Stimulated activated CD8-positive, alpha-beta memory T cell treated with anti-CD3 and anti-CD28 coated beads, Interleukin-12 subunit alpha, Interleukin-12 subunit beta, amount 100 ng/mL, for 1 hour (primary cell): ENCODE measurements at regions not wholly inside any gene's neighbourhood (a gene's known extent, or its start where the extent isn't known, plus 50 kb on each side); places are given as distances from the start of the nearest gene placed in this dataset.
"Not testable (repeated sequence)": the region's sequence is repeated elsewhere in the genome, so short reads cannot be mapped to it uniquely, and the experiment has no call there.

Source experiments
- DNase-seq: peaks from one replicate; pipeline ENCODE4 v3.0.0-alpha.2; 2020; ENCODE audit warnings: low read depth

DNA sequence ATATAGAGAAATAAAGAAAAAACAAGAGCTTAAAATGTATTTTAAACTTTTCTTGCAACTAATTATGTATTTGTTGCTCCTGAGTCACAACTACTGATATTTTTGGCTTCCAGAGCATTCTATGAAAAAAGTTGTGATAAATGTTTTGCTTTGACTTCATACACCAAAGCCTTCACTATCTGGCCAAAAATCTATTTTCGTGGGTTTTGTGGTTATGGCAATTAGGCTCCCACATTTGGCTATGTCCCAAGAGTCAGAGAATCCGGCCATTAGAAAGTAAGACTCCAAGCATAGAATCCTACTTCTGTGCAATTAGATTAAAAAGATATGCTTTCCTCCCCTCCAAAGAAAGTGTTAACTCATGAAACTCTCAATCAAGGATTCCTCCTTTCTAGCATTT is 1456.1 kb upstream of the ACVR2A start:
- DNase-seq: no peak

DNA sequence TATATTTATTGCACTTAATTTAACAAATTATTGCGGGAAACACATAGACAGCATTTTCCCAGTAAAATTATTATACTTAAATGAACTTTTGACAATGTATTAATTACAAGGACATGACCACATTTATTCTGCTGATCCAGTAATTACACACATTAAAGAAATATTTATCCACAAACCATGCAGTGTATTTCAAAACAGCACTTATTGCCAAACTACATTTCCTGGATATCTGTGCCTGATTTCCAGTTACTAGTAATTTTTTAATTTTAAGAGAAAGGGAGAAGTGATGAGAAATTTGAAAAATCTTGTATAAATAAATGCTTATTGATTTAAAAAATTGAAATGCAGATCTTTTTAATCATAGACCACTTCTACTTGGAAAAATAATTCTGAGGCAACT is 1458.7 kb upstream of the ACVR2A start:
- DNase-seq: no peak

DNA sequence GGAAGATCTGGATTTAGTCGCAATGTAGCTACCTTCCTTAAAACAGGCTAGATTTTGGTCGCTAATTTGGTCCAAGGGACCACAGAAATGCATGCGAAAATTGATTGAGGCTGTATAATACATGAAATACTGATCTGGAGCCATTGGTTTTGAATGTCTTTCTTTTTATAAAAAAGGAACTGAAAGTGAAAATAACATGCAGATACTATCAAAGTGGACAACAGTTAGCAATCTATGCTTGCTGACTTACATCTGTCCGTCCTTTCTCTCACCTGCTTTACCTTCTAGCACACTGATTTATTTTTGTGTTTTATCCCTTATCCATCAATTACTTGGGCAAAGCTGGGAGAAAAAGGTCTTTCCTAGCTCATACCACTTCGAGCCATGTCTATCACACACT is 1459.8 kb upstream of the ACVR2A start:
- no peak for DNase-seq

DNA sequence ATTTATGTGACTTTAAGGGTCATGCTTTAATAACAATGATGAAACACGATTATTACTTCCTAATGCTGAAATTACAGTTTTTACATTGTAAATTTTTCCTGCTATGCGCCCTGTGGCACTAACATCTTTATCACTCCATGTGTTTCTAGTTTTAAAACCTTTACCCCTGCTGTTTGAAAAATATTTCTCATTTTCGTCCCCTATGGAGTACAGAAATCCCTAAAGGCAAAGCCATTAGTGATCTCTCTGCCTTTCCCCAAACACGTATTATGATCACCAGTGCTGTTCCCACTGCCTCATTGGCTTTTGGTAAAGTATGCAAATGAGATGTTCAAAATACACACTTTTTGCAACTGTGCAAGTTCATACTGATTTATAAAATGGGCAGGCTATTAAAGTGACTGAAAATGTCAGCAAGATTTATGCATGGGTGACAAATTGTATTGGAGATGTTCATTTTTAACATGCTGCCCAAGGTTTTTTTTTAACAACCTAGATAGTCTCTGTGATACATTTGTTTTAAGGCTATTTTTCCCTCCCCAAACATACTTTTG is 1468.2 kb upstream of the ACVR2A start:
- DNase-seq: no peak

DNA sequence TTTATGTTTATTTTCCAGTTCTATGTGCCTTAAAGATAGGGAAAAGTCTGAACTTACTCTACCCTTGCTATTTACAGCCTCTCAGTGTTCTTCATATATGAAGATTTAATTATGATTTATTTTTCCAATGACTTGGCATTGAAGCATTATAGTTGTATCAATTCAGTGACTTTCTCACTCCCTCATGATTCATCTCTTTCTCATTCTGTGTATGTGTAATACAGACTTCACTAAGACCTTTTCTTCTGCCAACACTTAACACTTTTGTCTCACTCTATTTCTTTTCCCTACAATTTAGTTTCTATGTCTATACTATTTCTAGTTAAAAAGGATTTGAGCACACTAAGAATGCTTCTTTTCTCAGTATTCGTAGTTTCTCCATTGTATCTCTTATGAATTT is 1470.3 kb upstream of the ACVR2A start:
- DNase-seq: no peak

GRCh38 chr2:146371364-146371763 is 1473.5 kb upstream of the ACVR2A start:
- not testable (repeated sequence) for DNase-seq

DNA sequence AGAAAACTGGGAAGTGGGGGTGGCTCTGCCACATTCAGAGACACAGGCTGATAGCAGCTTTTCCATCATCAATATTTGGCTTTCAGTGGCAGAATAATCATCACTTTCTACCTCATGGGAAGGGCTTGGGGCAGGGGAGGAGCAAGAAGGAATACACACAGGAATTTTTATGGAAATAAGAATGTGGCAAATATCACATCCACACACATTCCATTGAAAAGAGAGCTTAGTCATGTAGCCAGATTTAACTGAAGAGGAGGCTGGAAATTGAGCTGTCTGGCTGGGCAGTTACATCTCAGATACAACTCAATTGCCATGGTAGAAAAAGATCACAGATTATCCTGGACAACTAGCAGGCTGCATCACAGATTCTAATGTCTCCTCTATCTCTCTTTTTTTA is 1474.0 kb upstream of the ACVR2A start:
- DNase-seq: no peak

- no peak for DNase-seq
Measured at GRCh38 chr2:146366276-146366675, 1478.6 kb upstream of the ACVR2A start.

DNA sequence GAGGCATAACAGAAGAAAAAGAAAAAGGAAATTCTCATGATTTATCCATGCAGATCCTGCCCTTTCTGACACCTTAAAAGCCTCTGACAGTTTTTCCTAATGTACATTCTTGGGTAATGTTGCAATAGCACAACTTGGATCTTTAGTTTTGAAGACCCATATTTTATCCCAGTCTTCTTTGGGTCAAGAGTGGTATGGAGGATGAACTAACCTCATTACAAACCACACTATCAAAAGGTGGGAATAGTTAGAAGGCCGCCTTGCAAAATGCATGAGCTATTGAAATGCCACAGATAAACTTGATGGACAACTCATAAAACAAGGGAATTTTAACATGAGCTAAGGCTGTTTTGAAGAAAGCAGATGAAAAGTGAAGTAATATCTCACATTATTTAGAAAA is 1479.8 kb upstream of the ACVR2A start:
- no peak for DNase-seq

DNA sequence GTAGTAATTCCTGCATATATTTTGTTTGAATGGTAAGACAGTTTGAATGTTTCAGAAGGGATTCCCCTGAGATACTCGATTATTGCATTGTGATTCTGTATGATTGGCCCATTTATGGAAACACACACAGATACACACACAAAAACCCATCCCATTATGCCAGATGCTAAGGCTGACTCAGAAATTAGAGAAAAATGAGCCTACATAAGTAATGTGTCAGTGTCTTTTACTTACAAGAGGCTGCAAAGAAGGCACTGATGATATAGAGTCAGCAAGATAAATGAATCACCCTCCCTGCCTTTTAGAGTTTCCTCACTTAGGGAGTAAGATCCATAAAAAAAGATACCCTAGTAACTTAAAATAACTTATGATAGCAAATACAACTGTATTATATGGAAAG is 1481.1 kb upstream of the ACVR2A start:
- no peak for DNase-seq

DNA sequence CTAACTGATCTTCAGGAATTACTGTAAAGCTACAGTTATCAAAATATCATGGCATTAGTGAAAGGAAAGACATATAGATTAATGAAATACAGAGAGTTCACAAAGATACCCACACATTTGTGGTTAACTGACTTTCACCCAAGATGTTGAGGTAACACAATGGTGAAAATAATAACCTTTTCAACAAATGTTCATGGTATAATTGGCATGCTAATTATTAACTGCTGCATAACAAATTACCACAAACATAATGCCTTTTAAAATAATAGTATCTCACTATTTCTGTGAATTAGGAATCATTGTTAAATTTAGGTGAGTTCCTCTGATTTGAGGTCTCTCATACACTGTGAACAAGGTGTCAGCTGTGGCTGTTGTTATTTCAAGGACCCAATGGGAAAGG is 1493.1 kb upstream of the ACVR2A start:
- DNase-seq: no peak

- DNase-seq: no peak
Measured at GRCh38 chr2:146349334-146349733, 1495.5 kb upstream of the ACVR2A start.

DNA sequence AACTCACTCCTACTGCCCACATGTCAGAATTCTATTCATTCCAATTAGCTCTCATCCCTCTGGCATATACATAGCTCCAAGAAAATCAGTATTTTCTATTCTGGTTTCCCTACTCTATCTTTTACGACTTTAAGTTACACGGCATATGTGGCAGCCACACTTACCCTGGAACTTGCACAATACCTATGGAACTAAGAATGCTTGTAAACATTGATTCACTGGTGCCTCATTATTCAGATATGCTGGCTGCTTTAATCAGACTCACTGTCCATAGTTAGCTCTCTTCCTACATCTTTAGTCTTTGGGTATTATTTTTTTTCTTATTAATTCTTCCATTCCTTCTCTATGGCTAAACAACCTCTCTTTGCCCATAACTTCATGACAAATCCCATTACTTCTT is 1519.9 kb upstream of the ACVR2A start:
- no peak for DNase-seq

- DNase-seq: no peak
Measured at GRCh38 chr2:146323564-146323963, 1521.3 kb upstream of the ACVR2A start.

DNA sequence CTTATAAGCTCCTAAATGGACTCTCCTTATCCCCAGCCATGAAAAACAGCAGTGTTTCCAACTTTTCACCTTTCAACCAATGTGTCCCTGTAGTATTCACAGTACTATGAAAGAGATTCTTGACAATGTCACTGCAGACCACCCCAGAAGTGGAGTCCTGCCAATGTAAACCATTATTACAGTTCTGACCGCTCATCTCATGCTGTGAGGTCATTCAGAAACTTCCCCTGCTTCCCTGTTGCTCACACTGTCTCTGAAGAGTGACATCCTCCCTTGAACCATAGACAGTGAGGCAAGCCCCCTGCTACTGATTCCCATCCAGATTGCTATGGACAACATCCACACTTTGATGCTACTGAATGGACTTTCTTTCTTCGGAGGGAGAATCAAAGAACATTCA is 1523.7 kb upstream of the ACVR2A start:
- no peak for DNase-seq

DNA sequence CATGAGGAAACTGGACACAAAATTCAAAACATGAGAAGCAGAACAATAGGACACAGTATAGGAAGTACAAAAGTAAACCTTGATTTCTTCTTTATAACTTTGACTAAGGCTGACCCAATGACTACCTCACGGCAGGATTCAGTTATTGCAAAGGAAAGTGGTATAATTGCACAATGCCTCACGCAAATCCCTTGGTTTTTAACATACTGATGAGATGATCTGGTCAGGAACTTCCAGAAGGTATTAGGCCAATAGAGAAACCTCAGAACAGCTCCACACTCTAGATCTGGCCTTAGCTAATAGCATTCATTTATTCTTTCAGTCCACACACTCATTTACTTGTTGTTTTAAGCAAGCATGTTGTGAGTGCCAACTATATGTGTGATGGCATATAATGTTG is 1526.9 kb upstream of the ACVR2A start:
- no peak for DNase-seq

GRCh38 chr2:146312899-146313298 is 1531.9 kb upstream of the ACVR2A start:
- DNase-seq: no peak

DNA sequence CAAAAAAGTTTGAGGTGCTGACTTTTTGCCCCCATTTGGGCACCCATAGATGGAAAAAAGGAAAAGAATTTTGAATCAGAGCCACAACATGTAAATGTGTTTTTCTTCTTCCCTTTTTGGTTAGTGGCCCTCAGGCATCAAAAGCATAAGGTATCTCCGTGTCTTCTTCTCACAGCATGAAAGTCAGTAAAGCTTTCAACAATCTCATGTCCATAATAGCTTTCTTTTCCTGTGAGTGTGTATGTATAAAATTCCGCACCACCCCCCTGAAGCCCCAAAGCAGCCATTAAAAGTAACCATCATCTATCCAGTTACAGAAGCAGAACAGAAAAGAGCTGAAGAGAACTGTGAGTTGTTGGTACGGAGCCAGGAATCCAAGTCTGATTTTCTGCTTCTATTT is 1539.7 kb upstream of the ACVR2A start:
- no peak for DNase-seq

- no peak for DNase-seq
Measured at GRCh38 chr2:146301287-146301686, 1543.5 kb upstream of the ACVR2A start.

DNA sequence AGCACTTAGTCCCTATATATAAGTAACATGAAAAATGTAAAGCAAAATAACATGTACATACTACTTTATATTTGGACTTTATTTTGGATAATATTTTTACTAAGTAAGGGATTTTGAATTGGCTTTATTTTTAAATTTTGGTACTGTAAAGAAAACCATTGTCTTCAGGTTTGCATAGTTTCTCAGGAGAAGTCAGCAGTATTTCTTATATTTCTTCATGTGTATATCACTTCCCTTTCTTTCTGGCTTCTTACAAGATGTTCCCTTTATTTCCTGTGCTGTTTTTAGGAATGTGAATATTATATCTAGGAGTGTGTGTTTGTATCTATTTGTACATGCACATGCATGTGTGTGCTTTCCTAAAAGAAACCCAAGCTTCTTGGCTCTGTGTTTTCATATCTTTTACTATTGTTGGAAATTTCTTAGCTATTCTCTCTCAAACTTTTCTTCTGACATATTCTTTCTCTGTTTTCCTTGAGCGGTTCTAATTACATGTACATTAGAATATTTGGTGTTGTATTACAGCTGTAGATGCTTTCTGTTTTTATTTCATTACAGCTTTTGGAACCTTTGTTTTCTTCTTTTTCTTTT is 1549.7 kb upstream of the ACVR2A start:
- DNase-seq: no peak

DNA sequence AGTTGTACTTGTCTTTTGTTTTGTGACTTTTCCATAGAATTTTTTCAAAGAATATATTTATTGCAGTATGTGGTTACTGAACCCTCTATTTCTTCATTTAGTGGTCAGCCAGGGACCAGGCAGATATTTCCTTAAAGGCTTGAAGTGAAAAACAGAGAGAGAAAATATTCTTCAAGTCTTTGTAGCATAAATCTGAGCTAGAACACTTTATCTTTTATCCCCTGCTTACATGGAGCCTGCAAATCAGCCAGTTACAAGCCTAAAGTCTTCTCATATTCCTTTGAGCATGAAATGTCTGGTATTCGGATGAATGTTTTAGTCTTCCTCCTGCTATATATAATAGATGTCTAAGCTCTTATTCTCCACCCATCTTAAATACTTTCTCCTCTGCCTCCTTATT is 1557.5 kb upstream of the ACVR2A start:
- no peak for DNase-seq

DNA sequence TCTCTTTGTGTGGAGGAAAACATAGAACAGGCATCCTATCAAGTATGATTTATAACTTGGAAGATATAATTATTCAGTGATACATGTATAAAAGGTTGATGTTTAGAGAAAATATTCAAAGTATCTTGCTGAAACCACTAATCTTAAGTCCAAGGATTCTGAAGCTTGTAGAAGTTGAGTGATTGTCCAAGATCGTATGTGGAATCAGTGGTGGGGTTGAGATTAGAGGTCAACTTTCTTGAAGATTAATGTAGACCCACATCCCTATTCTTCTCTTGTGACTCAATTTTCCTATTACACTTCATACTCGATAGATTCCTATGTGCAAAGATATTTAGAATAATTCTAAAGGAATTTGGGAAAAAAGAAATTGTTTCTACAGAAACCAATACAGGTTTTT is 1565.9 kb upstream of the ACVR2A start:
- DNase-seq: no peak

- DNase-seq: no peak
Measured at GRCh38 chr2:146271131-146271831, 1573.5 kb upstream of the ACVR2A start.

GRCh38 chr2:146270618-146271017 is 1574.2 kb upstream of the ACVR2A start:
- DNase-seq: no peak
